GM18511 (cell line): ENCODE measurements at regions not wholly inside any gene's neighbourhood (a gene's known extent, or its start where the extent isn't known, plus 50 kb on each side); places are given as distances from the start of the nearest gene placed in this dataset.

Experiments
- ATAC-seq: cut with Tn5 transposase; IDR thresholded peaks from one replicate; pipeline ENCODE4 v1.9.1; 2021; ENCODE audit warnings: mild to moderate bottlenecking, moderate library complexity; ENCODE audit not compliant: unreplicated experiment

GRCh38 chr9:115914291-115914690 is 239.3 kb upstream of the PAPPA start:
- ATAC-seq = no peak

GRCh38 chr9:115921301-115921700 is 232.3 kb upstream of the PAPPA start:
- no peak for ATAC-seq

- no peak for ATAC-seq
Measured at GRCh38 chr9:115922444-115922843, 231.1 kb upstream of the PAPPA start.

GRCh38 chr9:115923410-115923809 is 230.2 kb upstream of the PAPPA start:
- no peak for ATAC-seq

- ATAC-seq = no peak
Measured at GRCh38 chr9:115923903-115924668, 229.5 kb upstream of the PAPPA start.

- ATAC-seq = no peak
Measured at GRCh38 chr9:115924669-115924987, 229.0 kb upstream of the PAPPA start.

GRCh38 chr9:115925424-115925823 is 228.2 kb upstream of the PAPPA start:
- no peak for ATAC-seq

DNA sequence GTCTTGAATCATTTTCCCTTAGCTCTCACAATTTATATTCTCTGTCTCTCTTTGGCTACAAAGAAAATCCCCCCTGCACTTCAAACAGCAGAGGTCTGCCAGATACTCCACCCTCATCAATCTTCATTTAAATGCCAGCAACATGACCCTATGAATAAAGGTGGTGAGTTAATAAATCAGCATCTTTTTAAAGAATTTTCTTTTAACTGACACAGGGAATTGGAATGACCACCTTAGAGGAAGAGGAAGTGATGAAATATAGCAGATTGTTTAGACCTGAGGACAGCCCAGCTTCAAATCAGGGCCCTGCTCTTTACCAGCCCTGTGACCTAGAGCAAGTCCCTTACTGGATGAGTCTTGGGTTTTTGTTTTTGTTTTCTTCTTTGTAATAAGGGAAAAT is 223.1 kb upstream of the PAPPA start:
- no peak for ATAC-seq

DNA sequence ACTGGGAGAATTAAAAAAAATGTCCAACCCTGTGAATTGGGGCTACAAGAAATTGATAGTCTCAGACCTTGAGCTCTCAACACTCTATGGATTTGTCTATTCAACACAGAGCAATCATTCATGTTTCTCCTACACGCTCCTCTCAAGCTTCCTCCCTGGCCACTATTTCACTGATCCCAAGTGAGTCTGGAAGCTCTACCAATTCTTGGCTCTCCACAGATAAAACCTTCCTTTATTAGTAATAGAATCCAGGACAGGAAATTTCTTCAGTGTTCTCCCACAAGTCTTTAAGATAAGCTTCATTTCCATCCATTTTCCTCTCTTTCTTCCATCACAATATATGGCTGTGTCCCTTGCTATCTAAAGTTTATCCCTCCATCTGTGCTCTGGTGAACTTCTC is 215.1 kb upstream of the PAPPA start:
- no peak for ATAC-seq

GRCh38 chr9:115939065-115939765 is 214.4 kb upstream of the PAPPA start:
- ATAC-seq = no peak

DNA sequence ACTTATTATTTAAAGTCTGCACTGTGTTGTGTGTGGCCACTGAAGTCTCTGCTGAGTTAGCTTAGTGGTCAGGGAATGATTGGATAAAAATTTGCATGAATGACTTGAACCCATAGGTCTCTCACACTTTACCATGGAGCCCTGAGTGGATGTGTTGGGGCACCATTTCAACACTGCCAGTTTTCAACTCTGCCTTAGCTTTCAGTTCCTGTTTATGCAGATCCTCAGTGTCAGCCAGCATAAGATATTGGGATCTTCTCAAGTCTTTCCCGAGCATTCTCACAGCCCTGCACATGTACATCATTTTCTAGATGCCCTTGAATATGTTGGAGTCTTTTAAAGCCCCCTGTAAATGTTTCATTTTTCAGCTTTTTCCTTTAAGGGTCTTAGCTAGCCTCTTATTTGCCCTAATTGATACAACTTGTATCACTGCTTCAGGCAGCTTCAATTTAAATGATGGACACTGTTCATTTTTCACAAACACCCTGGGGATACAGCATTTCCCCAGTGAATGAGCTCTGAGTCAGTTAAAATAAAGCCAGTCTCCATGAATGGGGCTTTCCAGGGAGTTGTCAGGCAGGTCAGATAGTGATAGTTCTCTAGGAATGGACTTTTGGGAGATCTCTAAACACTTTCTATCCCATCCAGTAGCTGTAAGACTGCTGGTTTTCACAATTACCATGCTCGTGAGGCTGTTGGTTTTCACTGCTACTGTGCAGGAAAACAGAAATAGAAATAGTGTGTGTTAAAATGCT is 211.9 kb upstream of the PAPPA start:
- ATAC-seq = no peak

GRCh38 chr9:115943431-115944165 is 210.0 kb upstream of the PAPPA start:
- ATAC-seq = no peak

- ATAC-seq = no peak
Measured at GRCh38 chr9:115944166-115944948, 209.2 kb upstream of the PAPPA start.

DNA sequence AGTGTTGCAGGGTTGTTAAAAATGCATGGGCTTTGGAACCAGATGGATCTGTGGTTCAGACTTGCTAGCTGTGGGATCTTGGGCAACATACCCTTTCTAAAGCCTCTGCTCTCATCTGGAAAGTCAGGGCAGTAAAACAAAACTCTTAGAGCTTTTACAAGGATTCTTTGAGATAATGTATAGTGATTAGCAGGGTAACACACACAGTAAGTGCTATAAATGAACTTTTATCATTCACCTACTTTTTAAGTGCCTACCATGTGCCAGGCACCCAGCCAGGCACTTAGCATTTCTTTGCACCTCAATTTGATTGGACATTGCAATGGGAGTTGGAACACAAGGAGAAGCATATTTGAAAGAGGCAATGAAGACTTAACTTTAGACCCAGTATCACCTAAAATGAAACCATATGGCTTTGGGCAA is 208.6 kb upstream of the PAPPA start:
- ATAC-seq = no peak

DNA sequence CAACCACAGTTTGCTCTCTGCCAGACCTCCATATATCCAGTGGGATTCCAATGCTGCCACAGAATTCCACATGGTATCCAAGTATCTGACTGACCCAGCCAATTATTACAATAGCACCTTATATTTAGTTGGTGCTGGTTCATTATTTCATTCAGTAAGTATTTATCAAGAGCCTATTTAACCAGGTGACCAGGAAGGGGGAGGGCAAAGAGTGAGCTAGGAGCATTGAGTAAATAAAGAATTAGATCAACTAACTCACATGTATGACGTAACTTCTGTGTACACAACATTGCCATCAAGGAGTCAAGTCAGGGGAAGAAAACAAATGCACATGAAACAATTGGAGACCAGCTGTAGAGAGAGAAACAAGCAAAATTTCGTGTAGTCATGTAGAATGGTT is 207.1 kb upstream of the PAPPA start:
- ATAC-seq = no peak

- no peak for ATAC-seq
Measured at GRCh38 chr9:115951977-115952376, 201.6 kb upstream of the PAPPA start.

- no peak for ATAC-seq
Measured at GRCh38 chr9:115952430-115953292, 200.9 kb upstream of the PAPPA start.

DNA sequence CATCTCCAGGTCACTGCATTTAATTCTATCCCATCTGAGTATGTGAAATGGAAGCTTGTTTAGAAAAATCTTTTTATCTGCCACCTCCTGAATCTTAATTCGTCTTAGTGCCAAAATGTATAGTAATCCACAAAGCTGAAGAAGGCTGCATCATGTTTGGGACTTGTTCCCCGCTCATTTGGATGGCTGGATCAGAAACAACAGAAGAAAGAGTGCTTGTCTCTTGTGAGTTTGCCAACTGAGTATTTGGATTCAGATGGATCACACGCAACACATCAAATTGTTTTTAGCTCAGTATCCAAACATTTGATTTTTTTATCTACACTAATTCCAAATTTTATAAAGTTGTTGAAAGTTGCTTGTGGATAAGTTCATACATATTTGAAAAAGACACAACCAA is 197.2 kb upstream of the PAPPA start:
- no peak for ATAC-seq

- no peak for ATAC-seq
Measured at GRCh38 chr9:115957585-115957984, 196.0 kb upstream of the PAPPA start.
